Endothelial cell of umbilical vein (primary cell): ENCODE measurements at regions not wholly inside any gene's neighbourhood (a gene's known extent, or its start where the extent isn't known, plus 50 kb on each side); places are given as distances from the start of the nearest gene placed in this dataset.

Experiments
- BruUV-seq: library from RNA; stranded (reverse); fragments of 400-500 nt; replicated peaks from 2 replicates; lab custom pipeline; 2021; lab: Mats Ljungman, UMichigan
- CTCF ChIA-PET: fragments of 300-600, 350-600 bp; sonication (Branson Sonifier 250); formaldehyde crosslinking; loops from one replicate; lab custom pipeline; 2021; ENCODE audit warnings: antibody characterized with exemption, inconsistent platforms; lab: Charles Lee
- POLR2A ChIA-PET: fragments of 300-600, 350-600 bp; sonication (Branson Sonifier 250); formaldehyde crosslinking; loops from one replicate; lab custom pipeline; 2021; ENCODE audit warnings: antibody characterized with exemption, inconsistent platforms; lab: Charles Lee
- DNase-seq: peaks from one replicate; pipeline ENCODE4 v3.0.0-alpha.2; 2011; ENCODE audit warnings: low read depth, low spot score
- FAIRE-seq: peaks from 2 replicates; lab custom pipeline; 2011; peaks lifted over from hg19 to GRCh38; lab: Jason Lieb, UNC
- H2AFZ ChIP-seq: 2 replicates; pipeline ENCODE4 v1.6.0; 2012; ENCODE audit warnings: low read depth, low read length, control low read depth, inconsistent platforms
- H3K27ac ChIP-seq: 2 replicates; pipeline ENCODE4 v1.5.1; 2011; ENCODE audit warnings: low read depth, mild to moderate bottlenecking, control low read depth, low read length, moderate library complexity; ENCODE audit not compliant: insufficient read depth
- H3K27me3 ChIP-seq, 2 experiments: 2 replicates each; pipeline versions ENCODE4 v1.6.0 to v1.6.1; 2011; ENCODE audit warnings: low read length in 2 of 2, mixed read lengths in 1 of 2; ENCODE audit not compliant: control insufficient read depth in 2 of 2, insufficient read depth in 2 of 2
- H3K36me3 ChIP-seq, 2 experiments: 2 replicates in 1 of 2; 3 replicates in 1 of 2; pipeline ENCODE4 v1.5.1; 2011; ENCODE audit warnings: low read length in 2 of 2, mild to moderate bottlenecking in 1 of 2, moderate library complexity in 1 of 2; ENCODE audit not compliant: control insufficient read depth in 2 of 2, insufficient read depth in 2 of 2; ENCODE audit errors: extremely low read depth in 1 of 2
- H3K4me1 ChIP-seq: 3 replicates; pipeline ENCODE4 v1.5.1; 2011; ENCODE audit warnings: mild to moderate bottlenecking, low read length; ENCODE audit not compliant: control insufficient read depth, insufficient read depth; ENCODE audit errors: extremely low read depth
- H3K4me2 ChIP-seq: 2 replicates; pipeline ENCODE4 v1.6.1; 2011; ENCODE audit warnings: low read length, control low read depth, mixed read lengths; ENCODE audit not compliant: insufficient read depth
- H3K4me3 ChIP-seq, 3 experiments: fragments of 200-600 bp in 1 of 3; sonication (generic), shearing (Covaris generic) in 1 of 3; replicated peaks in 1 of 3; 2 replicates each; pipeline ENCODE4 v1.5.1; 2011 to 2016; ENCODE audit warnings: control low read depth in 3 of 3, low read length in 3 of 3, mild to moderate bottlenecking in 2 of 3, inconsistent platforms in 1 of 3, low read depth in 1 of 3, moderate library complexity in 1 of 3; ENCODE audit not compliant: insufficient read depth in 1 of 3
- H3K79me2 ChIP-seq: 2 replicates; pipeline ENCODE4 v1.6.0; 2012; ENCODE audit warnings: low read length, inconsistent platforms; ENCODE audit not compliant: control insufficient read depth, insufficient read depth
- H3K9ac ChIP-seq: replicated peaks from 2 replicates; pipeline ENCODE3; 2011; ENCODE audit warnings: low read length, control low read depth; ENCODE audit not compliant: insufficient read depth; ENCODE audit errors: extremely low read depth
- H3K9me1 ChIP-seq: replicated peaks from 3 replicates; pipeline ENCODE4 v1.6.0; 2011; ENCODE audit warnings: mild to moderate bottlenecking, low read length; ENCODE audit not compliant: control insufficient read depth, insufficient read depth; ENCODE audit errors: extremely low read depth
- H3K9me3 ChIP-seq: replicated peaks from 2 replicates; pipeline ENCODE4 v1.5.1; 2012; ENCODE audit warnings: low read length, inconsistent platforms; ENCODE audit not compliant: control insufficient read depth, insufficient read depth
- H4K20me1 ChIP-seq: replicated peaks from 2 replicates; pipeline ENCODE3; 2011; ENCODE audit warnings: mild to moderate bottlenecking, low read length; ENCODE audit not compliant: control insufficient read depth, insufficient read depth; ENCODE audit errors: extremely low read depth
- EZH2 ChIP-seq: IDR thresholded peaks from 2 replicates; pipeline ENCODE4 v1.6.1; 2012; ENCODE audit warnings: borderline replicate concordance, low read depth, mild to moderate bottlenecking, moderate library complexity, low read length, inconsistent platforms; ENCODE audit not compliant: severe bottlenecking
- JUN ChIP-seq: IDR thresholded peaks from 2 replicates; pipeline ENCODE4 v1.6.1; 2011; ENCODE audit warnings: borderline replicate concordance, low read depth; ENCODE audit not compliant: insufficient read length, insufficient read depth
- MYC ChIP-seq: IDR thresholded peaks from one replicate; pipeline ENCODE4 v1.6.1; 2011; ENCODE audit warnings: mild to moderate bottlenecking, low read depth, low read length
- POLR2A ChIP-seq: IDR thresholded peaks from 2 replicates; pipeline ENCODE4 v1.6.1; 2012; ENCODE audit warnings: low read depth, mild to moderate bottlenecking, control low read depth, low read length
- POLR2AphosphoS5 ChIP-seq: IDR thresholded peaks from 2 replicates; pipeline ENCODE4 v1.6.1; 2012; ENCODE audit warnings: low read depth, mild to moderate bottlenecking, control low read depth, low read length, moderate library complexity; ENCODE audit not compliant: insufficient read depth
- dilution Hi-C: fragments of 300-500 bp; cut with MboI; formaldehyde crosslinking; loops from one replicate; pipeline ENCODE4 v1.15.0; 2019; ENCODE audit warnings: low sequenced_read_pairs; ENCODE audit not compliant: extremely low pct_ligation_motif_present
- intact Hi-C: fragments of 100-400 bp; cut with micrococcal nuclease; formaldehyde crosslinking; loops from one replicate; pipeline ENCODE4 v1.10.0; 2022
- TF ChIP-seq, protein P1 (sequence below), 2 donors: IDR thresholded peaks; 1 replicate in 1 of 2; 2 replicates in 1 of 2; pipeline ENCODE4 v1.5.1; 2011; ENCODE audit warnings: low read length in 2 of 2, mild to moderate bottlenecking in 2 of 2, moderate library complexity in 2 of 2, control low read depth in 1 of 2, inconsistent platforms in 1 of 2, low read depth in 1 of 2; ENCODE audit not compliant: insufficient read depth in 1 of 2; ENCODE audit errors: extremely low read depth in 1 of 2

DNA sequence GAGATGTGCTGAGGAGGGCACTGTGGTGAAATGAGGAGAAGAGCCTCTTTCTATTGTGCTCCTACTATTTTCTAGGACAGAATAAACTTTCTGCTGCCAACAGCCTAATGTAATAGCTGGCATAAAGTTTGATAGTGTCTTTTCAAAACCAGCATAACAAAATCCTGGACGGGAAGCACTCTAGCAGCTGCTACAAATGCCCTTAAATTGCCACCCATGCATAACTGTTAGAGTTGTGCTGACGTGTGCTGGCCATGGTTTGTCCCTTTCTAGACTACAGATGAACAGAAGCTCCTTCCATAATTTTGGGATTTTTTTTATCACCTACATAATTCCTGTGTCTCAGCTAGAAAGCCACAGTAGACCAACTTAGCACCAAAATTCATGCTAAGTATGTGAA, 88.5 kb upstream of the DEPDC1 start:
- Histone ChIP-seq H3K79me2 (no peaks in the 10 kb centered on the region), H3K9ac (no peak overlapping the region), H3K27ac (no peak overlapping the region), H4K20me1 (no peaks in the 10 kb centered on the region), H2AFZ (no peak overlapping the region), H3K4me2 (no peak overlapping the region), H3K4me3 (no peak overlapping the region), H3K9me3 (no peaks in the 10 kb centered on the region), H3K4me1 (no peaks in the 10 kb centered on the region), H3K9me1 (no peaks in the 10 kb centered on the region), H3K27me3 (no peaks in the 10 kb centered on the region), H3K36me3 (no peaks in the 10 kb centered on the region)
- CTCF ChIA-PET: interaction anchor here (1.6 kb wide), 1 partner anchor 15 kb away, joined by 3 read pairs; no protein-coding TSS in a partner anchor
- dilution Hi-C loops: no loop called here
- POLR2A ChIA-PET: no interaction called here
- FAIRE-seq (no peak), DNase-seq (no peak)
- intact Hi-C loops: no loop called here
- TF ChIP-seq POLR2A: no peak
- TF ChIP-seq POLR2AphosphoS5: no peak
- no TSS peak for BruUV-seq

DNA sequence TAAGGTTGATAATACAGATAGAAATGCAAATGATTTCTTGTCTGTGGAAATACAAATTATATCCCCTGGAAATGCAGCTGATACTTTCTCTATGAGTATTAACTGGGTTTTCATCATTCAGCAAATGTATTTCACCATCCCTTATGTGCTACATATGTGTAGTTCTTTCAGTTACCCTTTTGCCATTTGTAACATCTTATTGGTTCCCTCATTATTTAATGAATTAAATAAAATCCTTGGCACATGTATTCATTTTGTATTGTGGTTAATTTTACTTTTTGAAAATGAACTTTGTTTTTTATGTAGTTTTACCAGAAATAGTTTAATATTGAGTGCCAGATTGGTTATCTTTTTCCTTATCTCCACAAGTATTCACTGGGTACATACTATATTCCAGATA, 89.9 kb upstream of the DEPDC1 start:
- no peak overlapping the region for H3K4me2 ChIP-seq
- no peaks in the 10 kb centered on the region for H3K79me2 ChIP-seq
- H3K9me1 ChIP-seq: no peaks in the 10 kb centered on the region
- H3K4me1 ChIP-seq: no peaks in the 10 kb centered on the region
- POLR2A ChIA-PET: no interaction called here
- no peaks in the 10 kb centered on the region for H3K36me3 ChIP-seq
- dilution Hi-C loops (no loop called here), intact Hi-C loops (no loop called here)
- DNase-seq (no peak), FAIRE-seq (no peak)
- H3K4me3 ChIP-seq: no peak overlapping the region
- H2AFZ ChIP-seq: no peak overlapping the region
- no TSS peak for BruUV-seq
- H3K9ac ChIP-seq: no peak overlapping the region
- H3K27me3 ChIP-seq: no peaks in the 10 kb centered on the region
- TF ChIP-seq MYC: no peak
- TF ChIP-seq POLR2AphosphoS5: no peak
- TF ChIP-seq, protein P1, sequence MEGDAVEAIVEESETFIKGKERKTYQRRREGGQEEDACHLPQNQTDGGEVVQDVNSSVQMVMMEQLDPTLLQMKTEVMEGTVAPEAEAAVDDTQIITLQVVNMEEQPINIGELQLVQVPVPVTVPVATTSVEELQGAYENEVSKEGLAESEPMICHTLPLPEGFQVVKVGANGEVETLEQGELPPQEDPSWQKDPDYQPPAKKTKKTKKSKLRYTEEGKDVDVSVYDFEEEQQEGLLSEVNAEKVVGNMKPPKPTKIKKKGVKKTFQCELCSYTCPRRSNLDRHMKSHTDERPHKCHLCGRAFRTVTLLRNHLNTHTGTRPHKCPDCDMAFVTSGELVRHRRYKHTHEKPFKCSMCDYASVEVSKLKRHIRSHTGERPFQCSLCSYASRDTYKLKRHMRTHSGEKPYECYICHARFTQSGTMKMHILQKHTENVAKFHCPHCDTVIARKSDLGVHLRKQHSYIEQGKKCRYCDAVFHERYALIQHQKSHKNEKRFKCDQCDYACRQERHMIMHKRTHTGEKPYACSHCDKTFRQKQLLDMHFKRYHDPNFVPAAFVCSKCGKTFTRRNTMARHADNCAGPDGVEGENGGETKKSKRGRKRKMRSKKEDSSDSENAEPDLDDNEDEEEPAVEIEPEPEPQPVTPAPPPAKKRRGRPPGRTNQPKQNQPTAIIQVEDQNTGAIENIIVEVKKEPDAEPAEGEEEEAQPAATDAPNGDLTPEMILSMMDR (IDR thresholded peaks at IDR 0.05; ENCODE audit: extremely low read depth in 1 of 2, insufficient read depth in 1 of 2, low read depth in 1 of 2, low read length in 2 of 2): no peak
- TF ChIP-seq EZH2: no peak
- no peak for TF ChIP-seq JUN
- TF ChIP-seq POLR2A: no peak
- no peak overlapping the region for H3K27ac ChIP-seq
- H4K20me1 ChIP-seq: no peaks in the 10 kb centered on the region
- CTCF ChIA-PET: no interaction called here
- H3K9me3 ChIP-seq: no peaks in the 10 kb centered on the region
